ENCODE measurements at regions not wholly inside any gene's neighbourhood (a gene's known extent, or its start where the extent isn't known, plus 50 kb on each side); places are given as distances from the start of the nearest gene placed in this dataset.

GRCh38 chr2:21770787-21771186 lies 647.0 kb downstream of the TDRD15 start:
- TF ChIP-seq RFX5 (IDR thresholded peaks at IDR 0.05) (no peak), EP300 (IDR thresholded peaks at IDR 0.05) (no peak), NR3C1 (IDR thresholded peaks at IDR 0.05) (no peak), CTCF (IDR thresholded peaks at IDR 0.05) (no peak), MAFK (IDR thresholded peaks at IDR 0.05; ENCODE audit: partially characterized antibody) (no peak), REST (IDR thresholded peaks at IDR 0.05) (no peak), ZFP36 (IDR thresholded peaks at IDR 0.05; ENCODE audit: borderline replicate concordance, partially characterized antibody) (no peak), PBX3 (IDR thresholded peaks at IDR 0.05) (no peak)
